NT2/D1 (cell line): ENCODE measurements at regions not wholly inside any gene's neighbourhood (a gene's known extent, or its start where the extent isn't known, plus 50 kb on each side); places are given as distances from the start of the nearest gene placed in this dataset.
A peak's percentile ranks its signal among the peaks of the same experiment; 100 is the strongest.
"Not testable (repeated sequence)": the region's sequence is repeated elsewhere in the genome, so short reads cannot be mapped to it uniquely, and the experiment has no call there.

Source experiments
- DNase-seq: peaks from one replicate; pipeline ENCODE4 v3.0.0-alpha.2; 2011; ENCODE audit warnings: low read depth, low spot score
- H3K27me3 ChIP-seq: 2 replicates; pipeline ENCODE4 v1.6.0; 2011; ENCODE audit warnings: mild to moderate bottlenecking; ENCODE audit not compliant: insufficient read length, insufficient read depth
- H3K36me3 ChIP-seq: 2 replicates; pipeline ENCODE4 v1.6.1; 2011; ENCODE audit warnings: mild to moderate bottlenecking, low read length, mixed read lengths; ENCODE audit not compliant: insufficient read depth, insufficient read length
- H3K4me1 ChIP-seq: 2 replicates; pipeline ENCODE4 v1.5.1; 2011; ENCODE audit not compliant: insufficient read depth, insufficient read length
- H3K4me3 ChIP-seq: 2 replicates; pipeline ENCODE4 v1.5.1; 2011; ENCODE audit warnings: low read depth; ENCODE audit not compliant: insufficient read length
- H3K9ac ChIP-seq: 2 replicates; pipeline ENCODE4 v1.6.0; 2011; ENCODE audit warnings: low read depth; ENCODE audit not compliant: insufficient read length
- H3K9me3 ChIP-seq: 2 replicates; pipeline ENCODE4 v1.5.1; 2011; ENCODE audit warnings: mild to moderate bottlenecking, low read length; ENCODE audit not compliant: insufficient read depth
- SUZ12 ChIP-seq: IDR thresholded peaks from 2 replicates; pipeline ENCODE4 v1.6.1; 2011; ENCODE audit not compliant: insufficient read length, insufficient read depth; ENCODE audit errors: extremely low read depth
- YY1 ChIP-seq: IDR thresholded peaks from 2 replicates; pipeline ENCODE4 v1.6.1; 2011; ENCODE audit not compliant: insufficient read length, insufficient read depth
- ZNF274 ChIP-seq: IDR thresholded peaks from 2 replicates; pipeline ENCODE4 v1.6.1; 2011; ENCODE audit warnings: mild to moderate bottlenecking, low read depth, low read length

GRCh38 chr3:197366301-197367044 lies 68.1 kb upstream of the DLG1 start:
- peaks cover 14% of the 10 kb centered on the region for H3K4me1 ChIP-seq
- no peaks in the 10 kb centered on the region for H3K36me3 ChIP-seq
- TF ChIP-seq SUZ12 = no peak
- H3K4me3 ChIP-seq = no peak overlapping the region
- H3K9me3 ChIP-seq = 0 out of 2 replicates have a peak, but pooled peaks cover 5% of the 10 kb centered on the region
- no peak for DNase-seq
- no peaks in the 10 kb centered on the region for H3K27me3 ChIP-seq
- H3K9ac ChIP-seq = peak overlapping the region; percentile 13

- no peaks in the 10 kb centered on the region for H3K27me3 ChIP-seq
- H3K4me3 ChIP-seq = no peak overlapping the region
- H3K36me3 ChIP-seq = no peaks in the 10 kb centered on the region
- peaks cover 14% of the 10 kb centered on the region for H3K4me1 ChIP-seq
- peaks cover 14% of the 10 kb centered on the region; the same call in 1 of the 2 replicates for H3K9me3 ChIP-seq
- TF ChIP-seq SUZ12 (no peak), ZNF274 (no peak), YY1 (no peak)
- no peak for DNase-seq
- no peak overlapping the region for H3K9ac ChIP-seq
Measured at GRCh38 chr3:197365586-197365985, 67.2 kb upstream of the DLG1 start.

GRCh38 chr3:197364410-197365071 lies 66.1 kb upstream of the DLG1 start:
- no peak overlapping the region for H3K4me3 ChIP-seq
- no peak for DNase-seq
- H3K4me1 ChIP-seq = peaks cover 14% of the 10 kb centered on the region
- no peak for TF ChIP-seq YY1
- TF ChIP-seq SUZ12 = no peak
- TF ChIP-seq ZNF274 = no peak
- peaks cover 25% of the 10 kb centered on the region; the same call in 1 of the 2 replicates for H3K9me3 ChIP-seq
- no peaks in the 10 kb centered on the region for H3K36me3 ChIP-seq
- no peaks in the 10 kb centered on the region for H3K27me3 ChIP-seq
- no peak overlapping the region for H3K9ac ChIP-seq

- TF ChIP-seq ZNF274 (no peak), YY1 (no peak), SUZ12 (no peak)
- Histone ChIP-seq H3K4me1 (peaks cover 12% of the 10 kb centered on the region), H3K36me3 (no peaks in the 10 kb centered on the region), H3K4me3 (no peak overlapping the region), H3K9ac (no peak overlapping the region), H3K27me3 (no peaks in the 10 kb centered on the region), H3K9me3 (peaks cover 32% of the 10 kb centered on the region; the same call in 1 of the 2 replicates)
- DNase-seq = no peak
Measured at GRCh38 chr3:197363553-197364409, 65.4 kb upstream of the DLG1 start.

- TF ChIP-seq YY1 = no peak
- no peak for TF ChIP-seq ZNF274
- no peak for TF ChIP-seq SUZ12
- no peak overlapping the region for H3K9ac ChIP-seq
- no peaks in the 10 kb centered on the region for H3K27me3 ChIP-seq
- peaks cover 35% of the 10 kb centered on the region; the same call in 1 of the 2 replicates for H3K9me3 ChIP-seq
- no peak for DNase-seq
- no peaks in the 10 kb centered on the region for H3K36me3 ChIP-seq
- H3K4me1 ChIP-seq = peaks cover 11% of the 10 kb centered on the region
- no peak overlapping the region for H3K4me3 ChIP-seq
Measured at GRCh38 chr3:197362081-197362480, 63.7 kb upstream of the DLG1 start.

GRCh38 chr3:197360095-197360494 lies 61.7 kb upstream of the DLG1 start:
- H3K9me3 ChIP-seq = peaks cover 35% of the 10 kb centered on the region; the same call in 1 of the 2 replicates
- not testable (repeated sequence) for H3K27me3 ChIP-seq, H3K4me3 ChIP-seq, H3K36me3 ChIP-seq, H3K4me1 ChIP-seq, DNase-seq, H3K9ac ChIP-seq

- Histone ChIP-seq H3K4me1 (peaks cover 11% of the 10 kb centered on the region), H3K9me3 (peaks cover 35% of the 10 kb centered on the region; the same call in 1 of the 2 replicates)
- H3K36me3 ChIP-seq, H3K27me3 ChIP-seq, H3K4me3 ChIP-seq, H3K9ac ChIP-seq, DNase-seq: not testable (repeated sequence)
Measured at GRCh38 chr3:197359476-197359875, 61.1 kb upstream of the DLG1 start.
